Heart right ventricle (tissue), 16 donors: ENCODE measurements at regions not wholly inside any gene's neighbourhood (a gene's known extent, or its start where the extent isn't known, plus 50 kb on each side); places are given as distances from the start of the nearest gene placed in this dataset.
"Not testable (repeated sequence)": the region's sequence is repeated elsewhere in the genome, so short reads cannot be mapped to it uniquely, and the experiment has no call there.

Experiments
- ATAC-seq, 8 donors: fragments of 200-7000 bp; cut with Tn5 transposase; one replicate each; pipeline ENCODE4 v1.9.1; 2020; ENCODE audit warnings: mild to moderate bottlenecking in 8 of 8, moderate library complexity in 8 of 8, moderate number of reproducible peaks in 1 of 8
- DNase-seq, 2 donors: peaks; one replicate each; pipeline ENCODE4 v3.0.0-alpha.2; 2020
- H3K27ac ChIP-seq, 10 donors: fragments of 200-600 bp; sonication (generic) in 2 of 10; one replicate each; pipeline versions ENCODE4 v1.5.0 to v1.8.0; 2020 to 2022; ENCODE audit warnings: mild to moderate bottlenecking in 3 of 10
- H3K27me3 ChIP-seq, 7 donors: fragments of 200-600 bp; one replicate each; pipeline ENCODE4 v1.8.0; 2021 to 2022; ENCODE audit warnings: mild to moderate bottlenecking in 2 of 7
- H3K36me3 ChIP-seq, 9 donors: fragments of 200-600 bp; sonication (generic) in 1 of 9; one replicate each; pipeline versions ENCODE4 v1.5.0 to v1.8.0; 2020 to 2022; ENCODE audit warnings: mild to moderate bottlenecking in 2 of 9
- H3K4me1 ChIP-seq, 9 donors: fragments of 200-600 bp; sonication (generic) in 1 of 9; one replicate each; pipeline versions ENCODE4 v1.5.0 to v1.8.0; 2020 to 2022; ENCODE audit warnings: mild to moderate bottlenecking in 4 of 9
- H3K4me3 ChIP-seq, 10 donors: fragments of 200-600 bp; sonication (generic) in 2 of 10; one replicate each; pipeline versions ENCODE4 v1.5.0 to v1.8.0; 2020 to 2022; ENCODE audit warnings: mild to moderate bottlenecking in 7 of 10, moderate library complexity in 2 of 10
- H3K9me3 ChIP-seq, 11 donors: fragments of 200-600 bp in 10 of 11; sonication (generic) in 2 of 11; one replicate each; pipeline versions ENCODE4 v1.5.0 to v1.8.0; 2013 to 2022; ENCODE audit warnings: mild to moderate bottlenecking in 2 of 11, control low read depth in 1 of 11, moderate library complexity in 1 of 11
- WGBS, 2 donors: extraction: QIAGEN DNeasy Blood & Tissue Kit; methylation state at CpG; one replicate each; pipeline ENCODE4 v1.1.7; 2013; ENCODE audit warnings: inconsistent platforms in 1 of 2; 5-methylcytosine and 5-hydroxymethylcytosine counted together
- intact Hi-C, 10 donors: fragments of 100-400 bp; cut with DNase I; formaldehyde crosslinking; loops; one replicate each; pipeline versions ENCODE4 v1.11.1 to v1.14.2; 2022
- TF ChIP-seq, protein P1 (sequence below), 9 donors: fragments of 200-600 bp; sonication (generic) in 2 of 9; IDR thresholded peaks; one replicate each; pipeline versions ENCODE4 v1.5.0 to v1.8.0; 2021 to 2022; ENCODE audit warnings: antibody characterized with exemption in 9 of 9, mild to moderate bottlenecking in 5 of 9, moderate library complexity in 1 of 9
- donor health status: Arrhythmogenic right ventricular cardiomyopathy.
- donor health status: ischemic (EF 13 %, LVEDD 7.1; RV severe dilation, severe dysfunction).
- donor health status: healthy with polysubstance abuse.
- donor health status: DM: no; HTN: yes; CAD: no.
- donor health status: DM: no; HTN: no; CAD: no.
- donor health status: ischemic (EF 25% LVEDD 6.9; RV normal size, moderate dysfunction).
- donor health status: ischemic (EF 25% LVEDD 5.7; RV mildly dilated, moderate dysfunction).
- donor health status: healthy.
- donor health status: DM: yes; HTN: yes; CAD: no.
- donor health status: Ischemic cardiomyopathy.
- donor health status: ischemic (EF 35%, LVEDD 5.7; RV mildly dilated, moderate dysfunction).
- donor health status: nonischemic (EF 11% LVEDD 7.7; RV severe dilation, severe dysfunction).
- donor health status: DM: yes; HTN: yes; CAD: no.
- donor health status: PGD.
- donor health status: ischemic (EF 29% LVEDD 5.4; RV normal size, mild dysfunction).
- donor health status: nonischemic (EF 23%, LVEDD 6.1; RV moderate dilation, normal function).

- 2 to 3% methylated on average over 27 of the region's 27 CpGs for WGBS, 2 donors
- Histone ChIP-seq H3K9me3 (peaks cover 0 to 11% (median 0%) of the 10 kb centered on the region in 11 donors), H3K27me3 (peaks cover 0 to 66% (median 53%) of the 10 kb centered on the region in 7 donors), H3K36me3 (no peaks in the 10 kb centered on the region), H3K27ac (no peak overlapping the region), H3K4me3 (no peak overlapping the region), H3K4me1 (no peaks in the 10 kb centered on the region)
- ATAC-seq = no peak
- intact Hi-C loops = no loop called here
- TF ChIP-seq, protein P1, sequence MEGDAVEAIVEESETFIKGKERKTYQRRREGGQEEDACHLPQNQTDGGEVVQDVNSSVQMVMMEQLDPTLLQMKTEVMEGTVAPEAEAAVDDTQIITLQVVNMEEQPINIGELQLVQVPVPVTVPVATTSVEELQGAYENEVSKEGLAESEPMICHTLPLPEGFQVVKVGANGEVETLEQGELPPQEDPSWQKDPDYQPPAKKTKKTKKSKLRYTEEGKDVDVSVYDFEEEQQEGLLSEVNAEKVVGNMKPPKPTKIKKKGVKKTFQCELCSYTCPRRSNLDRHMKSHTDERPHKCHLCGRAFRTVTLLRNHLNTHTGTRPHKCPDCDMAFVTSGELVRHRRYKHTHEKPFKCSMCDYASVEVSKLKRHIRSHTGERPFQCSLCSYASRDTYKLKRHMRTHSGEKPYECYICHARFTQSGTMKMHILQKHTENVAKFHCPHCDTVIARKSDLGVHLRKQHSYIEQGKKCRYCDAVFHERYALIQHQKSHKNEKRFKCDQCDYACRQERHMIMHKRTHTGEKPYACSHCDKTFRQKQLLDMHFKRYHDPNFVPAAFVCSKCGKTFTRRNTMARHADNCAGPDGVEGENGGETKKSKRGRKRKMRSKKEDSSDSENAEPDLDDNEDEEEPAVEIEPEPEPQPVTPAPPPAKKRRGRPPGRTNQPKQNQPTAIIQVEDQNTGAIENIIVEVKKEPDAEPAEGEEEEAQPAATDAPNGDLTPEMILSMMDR (IDR thresholded peaks at IDR 0.05) = no peak
- no peak for DNase-seq
Observed at GRCh38 chr6:26743941-26744699, 84.6 kb upstream of the ZNF322 start.

- ATAC-seq, H3K9me3 ChIP-seq, H3K27ac ChIP-seq, H3K36me3 ChIP-seq, DNase-seq, H3K4me1 ChIP-seq, intact Hi-C loops, H3K4me3 ChIP-seq: not testable (repeated sequence)
- peaks cover 0 to 73% (median 54%) of the 10 kb centered on the region in 7 donors for H3K27me3 ChIP-seq
- WGBS, 2 donors = 2 to 3% methylated on average over 8 of the region's 8 CpGs
Observed at GRCh38 chr6:26744837-26745282, 85.3 kb upstream of the ZNF322 start.

DNA sequence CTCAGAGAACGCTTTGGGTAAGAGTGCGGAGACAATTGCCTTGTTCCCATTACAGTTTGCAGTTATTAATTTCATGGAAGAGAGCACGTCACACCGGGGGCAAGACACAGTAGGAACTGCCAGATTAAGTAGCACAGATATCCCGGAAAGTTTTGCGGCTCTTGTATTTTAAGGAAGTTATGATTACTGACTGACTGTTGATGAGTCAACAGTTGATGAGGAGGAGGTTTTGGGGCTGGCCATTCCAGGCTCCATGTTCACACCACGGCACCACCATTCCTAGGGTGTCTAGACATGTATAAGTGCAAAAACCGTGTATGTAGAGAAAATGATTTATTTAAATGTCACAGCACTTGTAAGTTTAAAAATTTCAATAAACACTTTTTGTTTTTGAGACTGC, 86.4 kb upstream of the ZNF322 start:
- H3K4me1 ChIP-seq, H3K27ac ChIP-seq, DNase-seq, H3K9me3 ChIP-seq, H3K4me3 ChIP-seq, H3K36me3 ChIP-seq, ATAC-seq, intact Hi-C loops: not testable (repeated sequence)
- H3K27me3 ChIP-seq = peaks cover 0 to 84% (median 55%) of the 10 kb centered on the region in 7 donors
- WGBS, 2 donors = 15 to 23% methylated on average over 8 of the region's 8 CpGs

DNA sequence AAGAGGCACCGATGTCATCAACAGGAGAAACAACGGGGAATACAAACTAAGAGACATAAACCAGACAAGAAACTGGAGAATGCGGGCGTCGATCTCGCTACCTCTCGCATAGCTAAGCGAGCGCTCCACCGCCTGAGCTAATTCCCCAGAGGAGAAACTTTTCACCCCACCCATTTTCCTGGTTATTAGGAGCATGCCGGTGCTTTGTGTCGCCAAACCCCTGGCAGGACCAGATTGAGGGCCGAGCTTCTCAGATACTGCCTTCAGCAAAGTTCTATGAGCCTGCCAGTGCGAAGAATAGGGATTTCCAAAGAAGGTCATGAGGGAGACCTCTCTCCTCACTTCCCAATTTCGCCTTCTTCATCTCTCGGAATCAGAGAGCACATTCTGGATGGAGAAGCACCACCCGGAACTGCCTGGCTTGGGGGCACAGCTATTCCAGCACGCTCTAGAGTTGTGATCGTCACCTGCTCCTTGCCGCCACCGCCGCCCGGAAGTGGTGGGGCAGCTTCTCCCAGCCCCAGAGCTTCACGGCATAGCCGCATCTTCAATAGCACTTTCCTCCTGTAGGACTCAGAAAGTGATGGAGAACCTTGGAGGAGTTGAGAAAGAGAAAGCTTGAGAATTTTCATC, 89.7 kb upstream of the ZNF322 start:
- H3K4me3 ChIP-seq, H3K9me3 ChIP-seq, ATAC-seq, intact Hi-C loops, H3K27ac ChIP-seq, DNase-seq, H3K4me1 ChIP-seq, H3K36me3 ChIP-seq: not testable (repeated sequence)
- peaks cover 0 to 80% (median 30%) of the 10 kb centered on the region in 7 donors for H3K27me3 ChIP-seq
- WGBS, 2 donors = 2 to 6% methylated on average over 21 of the region's 25 CpGs

DNA sequence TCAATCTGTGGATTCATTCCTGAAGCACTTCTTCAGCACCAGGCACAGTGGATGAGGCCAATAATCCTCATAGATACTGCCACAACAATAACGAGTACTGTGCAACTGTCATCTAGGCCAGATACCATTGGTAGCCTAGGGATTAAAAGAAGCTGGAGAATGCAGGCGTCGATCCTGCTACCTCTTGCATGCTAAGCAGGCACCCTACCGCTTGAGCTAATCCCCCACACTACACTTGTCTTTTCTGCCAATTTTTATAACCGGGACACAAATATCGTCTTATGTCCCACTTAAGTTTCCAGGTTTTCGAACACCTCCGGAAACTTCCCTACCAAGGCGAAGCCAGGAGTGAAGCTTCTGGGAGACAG, 90.2 kb upstream of the ZNF322 start:
- H3K36me3 ChIP-seq, H3K4me3 ChIP-seq, DNase-seq, ATAC-seq, intact Hi-C loops, H3K9me3 ChIP-seq, H3K4me1 ChIP-seq, H3K27ac ChIP-seq: not testable (repeated sequence)
- peaks cover 0 to 80% (median 30%) of the 10 kb centered on the region in 7 donors for H3K27me3 ChIP-seq
- 4% methylated on average over 9 of the region's 9 CpGs for WGBS, 2 donors

- no peaks in the 10 kb centered on the region for H3K4me1 ChIP-seq
- no peak for DNase-seq
- TF ChIP-seq, protein P1 (IDR thresholded peaks at IDR 0.05) = no peak
- H3K4me3 ChIP-seq = no peak overlapping the region
- WGBS, 2 donors = 2 to 4% methylated on average over 15 of the region's 15 CpGs
- peaks cover 0 to 76% (median 18%) of the 10 kb centered on the region in 7 donors for H3K27me3 ChIP-seq
- intact Hi-C loops = no loop called here
- no peak for ATAC-seq
- no peak overlapping the region for H3K27ac ChIP-seq
- H3K9me3 ChIP-seq = no peaks in the 10 kb centered on the region
- H3K36me3 ChIP-seq = no peaks in the 10 kb centered on the region
Observed at GRCh38 chr6:26754212-26754611, 94.7 kb upstream of the ZNF322 start.

DNA sequence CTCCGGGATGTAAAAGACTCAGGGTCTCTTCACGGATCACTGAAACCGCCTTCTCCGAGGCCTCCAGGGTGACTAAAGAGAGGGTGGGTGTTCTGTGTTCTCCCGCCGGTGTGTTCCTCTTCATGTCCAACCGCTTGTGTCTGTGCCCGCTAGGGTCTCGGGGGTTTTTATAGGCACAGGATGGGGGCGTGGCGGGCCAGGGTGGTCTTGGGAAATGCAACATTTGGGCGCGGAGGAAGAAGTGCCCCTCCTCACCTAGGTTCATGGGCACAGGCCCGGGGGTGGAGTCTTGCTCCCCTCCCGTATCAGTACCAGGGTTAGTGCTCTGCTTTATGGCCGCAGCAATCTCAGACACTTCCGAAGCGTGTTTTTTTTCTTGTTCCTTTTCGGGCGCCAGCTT, 95.3 kb upstream of the ZNF322 start:
- H3K9me3 ChIP-seq, ATAC-seq, H3K4me3 ChIP-seq, H3K27ac ChIP-seq, intact Hi-C loops, H3K4me1 ChIP-seq, H3K36me3 ChIP-seq, DNase-seq: not testable (repeated sequence)
- peaks cover 0 to 76% (median 18%) of the 10 kb centered on the region in 7 donors for H3K27me3 ChIP-seq
- WGBS, 2 donors = 1 to 2% methylated on average over 19 to 20 of the region's 20 CpGs

- H3K4me3 ChIP-seq, H3K9me3 ChIP-seq, DNase-seq, ATAC-seq, H3K36me3 ChIP-seq, intact Hi-C loops, H3K4me1 ChIP-seq, H3K27ac ChIP-seq: not testable (repeated sequence)
- WGBS, 2 donors = 1 to 3% methylated on average over 28 to 29 of the region's 29 CpGs
- H3K27me3 ChIP-seq = peaks cover 0 to 65% (median 15%) of the 10 kb centered on the region in 7 donors
Observed at GRCh38 chr6:26756067-26756805, 96.7 kb upstream of the ZNF322 start.
